Stimulated activated naive B cell treated with anti-CD40 and anti-IgM and Interleukin-4, amounts not matched to agents 10 μg/mL and 1 μg/mL and 100 μg/mL, for 72 hours (primary cell): ENCODE measurements at regions not wholly inside any gene's neighbourhood (a gene's known extent, or its start where the extent isn't known, plus 50 kb on each side); places are given as distances from the start of the nearest gene placed in this dataset.
"Not testable (repeated sequence)": the region's sequence is repeated elsewhere in the genome, so short reads cannot be mapped to it uniquely, and the experiment has no call there.

Experiments
- ATAC-seq, 2 donors: fragments of 150-1000 bp; cut with Tn5 transposase; replicated peaks; 2 replicates each; pipeline ENCODE4 v1.10.0; 2021; ENCODE audit warnings: moderate library complexity in 1 of 2
- DNase-seq: peaks from one replicate; pipeline ENCODE4 v3.0.0; 2021
- H3K27ac Mint-ChIP-seq: one replicate; pipeline ENCODE4 v1.8.0; 2022; ENCODE audit warnings: mild to moderate bottlenecking, mixed read lengths
- H3K27me3 Mint-ChIP-seq, 2 donors: one replicate each; pipeline ENCODE4 v1.8.0; 2022; ENCODE audit warnings: mixed read lengths in 2 of 2
- H3K36me3 Mint-ChIP-seq, 2 donors: one replicate each; pipeline ENCODE4 v1.8.0; 2022; ENCODE audit warnings: mixed read lengths in 2 of 2, mild to moderate bottlenecking in 1 of 2
- H3K4me1 Mint-ChIP-seq, 2 donors: one replicate each; pipeline ENCODE4 v1.8.0; 2022; ENCODE audit warnings: mixed read lengths in 2 of 2, mild to moderate bottlenecking in 1 of 2
- H3K4me3 Mint-ChIP-seq, 2 donors: one replicate each; pipeline ENCODE4 v1.8.0; 2022; ENCODE audit warnings: mild to moderate bottlenecking in 2 of 2, mixed read lengths in 2 of 2, moderate library complexity in 1 of 2
- H3K9me3 Mint-ChIP-seq, 2 donors: one replicate each; pipeline ENCODE4 v1.8.0; 2022; ENCODE audit warnings: mixed read lengths in 2 of 2, mild to moderate bottlenecking in 1 of 2

DNA sequence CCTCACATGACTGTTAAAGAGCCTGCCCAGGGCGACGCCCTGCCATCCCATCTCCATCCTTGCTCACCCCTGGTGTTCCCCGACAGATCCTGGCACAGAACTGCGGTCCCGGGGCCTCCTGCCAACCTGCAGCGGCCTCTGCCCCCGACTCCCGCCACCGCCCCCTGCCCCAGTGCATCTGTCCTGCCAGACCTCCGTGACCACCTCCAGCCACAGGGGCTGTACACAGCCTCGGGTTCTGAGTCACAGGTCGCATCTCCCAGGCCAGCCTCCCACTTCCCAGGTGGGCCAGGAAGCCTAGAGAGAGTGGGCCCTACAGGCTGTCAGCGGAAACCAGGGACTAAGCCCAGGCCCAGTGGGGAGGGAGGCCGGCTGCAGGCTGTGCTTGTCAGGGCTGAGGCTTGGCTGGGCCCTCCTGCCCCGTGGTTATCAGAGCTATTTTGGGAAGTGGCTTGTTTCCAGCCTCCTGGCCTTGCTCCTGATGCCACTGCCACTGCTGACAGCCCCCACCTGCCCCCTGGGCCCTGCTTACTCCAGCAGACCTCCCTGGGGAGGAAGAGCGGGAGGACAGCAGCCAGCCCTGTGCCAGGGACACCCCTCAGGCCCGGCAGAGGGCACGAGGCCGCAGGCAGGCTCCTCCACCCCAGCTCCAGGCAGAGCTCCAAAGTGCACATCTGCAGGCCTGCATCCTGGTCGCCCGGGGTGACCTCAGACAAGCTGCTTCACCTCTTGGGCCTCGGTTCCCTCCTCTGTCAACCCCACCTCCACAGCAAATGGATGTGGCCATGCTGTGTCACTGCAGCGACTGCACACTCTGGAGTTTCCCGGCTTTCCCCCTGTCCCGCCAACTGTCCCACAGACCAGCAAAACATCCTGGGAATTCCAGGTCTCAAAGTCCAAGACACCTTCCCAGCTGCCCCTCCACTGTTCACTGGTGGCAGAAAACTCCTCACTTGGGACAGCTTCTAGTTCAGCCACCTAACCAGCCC lies 124.1 kb upstream of the AKAP13 start:
- not testable (repeated sequence) for H3K36me3 Mint-ChIP-seq, DNase-seq, H3K4me3 Mint-ChIP-seq, H3K9me3 Mint-ChIP-seq, H3K27me3 Mint-ChIP-seq
- peak overlapping the region; percentile 71 for H3K27ac Mint-ChIP-seq
- ATAC-seq = peak in 1 of 2 donors; percentile 22
- H3K4me1 Mint-ChIP-seq = peaks cover 15 to 25% of the 10 kb centered on the region in 2 donors

DNA sequence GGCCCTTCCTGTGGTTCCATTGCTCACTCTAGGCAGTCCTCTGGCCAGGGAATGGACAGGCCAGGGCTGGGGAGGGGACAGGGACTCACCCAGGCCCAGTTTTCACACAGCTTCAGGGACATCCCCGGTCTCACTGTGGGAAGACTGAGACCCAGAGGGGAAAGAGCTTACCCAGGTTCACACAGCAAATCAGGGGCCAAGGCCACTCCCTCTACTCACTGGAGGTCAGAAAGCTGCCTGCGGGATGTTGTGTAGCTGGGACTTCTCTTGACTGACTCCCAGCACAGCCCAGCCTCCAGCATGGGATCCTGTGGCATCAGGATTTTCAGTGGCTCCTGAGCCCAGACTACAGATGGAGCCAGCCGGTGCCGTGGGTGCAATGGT lies 122.3 kb upstream of the AKAP13 start:
- not testable (repeated sequence) for ATAC-seq, DNase-seq, H3K4me3 Mint-ChIP-seq, H3K27ac Mint-ChIP-seq, H3K9me3 Mint-ChIP-seq, H3K27me3 Mint-ChIP-seq, H3K36me3 Mint-ChIP-seq
- peaks cover 15 to 25% of the 10 kb centered on the region in 2 donors for H3K4me1 Mint-ChIP-seq

DNA sequence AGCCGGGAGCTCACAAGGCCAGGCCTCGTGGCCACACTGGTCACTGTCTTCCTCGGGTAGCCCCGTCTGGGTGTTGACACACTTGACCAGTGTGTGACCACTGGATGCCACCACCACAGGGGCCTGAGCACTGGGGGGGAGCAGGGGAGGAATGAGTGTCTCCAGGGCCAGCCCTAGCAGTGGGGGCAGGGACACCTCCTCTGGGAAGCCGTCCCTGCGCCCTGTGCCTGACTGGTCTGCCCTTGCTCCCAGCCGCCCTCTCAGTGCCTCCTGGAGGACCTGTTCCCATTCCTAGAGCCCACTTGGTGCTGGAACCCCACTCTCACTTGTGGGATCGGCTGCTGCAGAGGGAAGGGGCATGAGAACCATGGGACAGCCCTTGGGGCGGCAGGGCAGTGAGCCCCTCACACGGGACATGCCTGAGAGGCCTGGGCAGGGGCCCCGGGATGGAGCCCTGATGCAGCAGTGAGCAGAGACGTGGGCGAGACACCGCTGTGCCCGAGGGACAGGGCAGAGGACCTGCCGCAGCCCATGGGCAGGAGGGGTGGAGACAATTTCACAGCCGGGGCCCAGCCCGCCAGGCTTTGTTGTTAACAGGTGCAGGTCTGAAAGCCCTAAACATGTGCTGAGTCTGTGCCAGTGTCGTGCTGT lies 121.7 kb upstream of the AKAP13 start:
- not testable (repeated sequence) for H3K27me3 Mint-ChIP-seq, H3K4me3 Mint-ChIP-seq, H3K27ac Mint-ChIP-seq, DNase-seq, H3K9me3 Mint-ChIP-seq, H3K36me3 Mint-ChIP-seq, ATAC-seq
- H3K4me1 Mint-ChIP-seq = peaks cover 11 to 19% of the 10 kb centered on the region in 2 donors

GRCh38 chr15:85260526-85260925 lies 119.9 kb upstream of the AKAP13 start:
- not testable (repeated sequence) for H3K4me3 Mint-ChIP-seq, H3K27me3 Mint-ChIP-seq, ATAC-seq, H3K27ac Mint-ChIP-seq, H3K36me3 Mint-ChIP-seq, DNase-seq, H3K9me3 Mint-ChIP-seq
- peaks cover 9 to 16% of the 10 kb centered on the region in 2 donors for H3K4me1 Mint-ChIP-seq

GRCh38 chr15:85262461-85263055 lies 117.8 kb upstream of the AKAP13 start:
- H3K4me3 Mint-ChIP-seq, H3K9me3 Mint-ChIP-seq, ATAC-seq, H3K27me3 Mint-ChIP-seq, H3K27ac Mint-ChIP-seq, DNase-seq, H3K4me1 Mint-ChIP-seq, H3K36me3 Mint-ChIP-seq: not testable (repeated sequence)

DNA sequence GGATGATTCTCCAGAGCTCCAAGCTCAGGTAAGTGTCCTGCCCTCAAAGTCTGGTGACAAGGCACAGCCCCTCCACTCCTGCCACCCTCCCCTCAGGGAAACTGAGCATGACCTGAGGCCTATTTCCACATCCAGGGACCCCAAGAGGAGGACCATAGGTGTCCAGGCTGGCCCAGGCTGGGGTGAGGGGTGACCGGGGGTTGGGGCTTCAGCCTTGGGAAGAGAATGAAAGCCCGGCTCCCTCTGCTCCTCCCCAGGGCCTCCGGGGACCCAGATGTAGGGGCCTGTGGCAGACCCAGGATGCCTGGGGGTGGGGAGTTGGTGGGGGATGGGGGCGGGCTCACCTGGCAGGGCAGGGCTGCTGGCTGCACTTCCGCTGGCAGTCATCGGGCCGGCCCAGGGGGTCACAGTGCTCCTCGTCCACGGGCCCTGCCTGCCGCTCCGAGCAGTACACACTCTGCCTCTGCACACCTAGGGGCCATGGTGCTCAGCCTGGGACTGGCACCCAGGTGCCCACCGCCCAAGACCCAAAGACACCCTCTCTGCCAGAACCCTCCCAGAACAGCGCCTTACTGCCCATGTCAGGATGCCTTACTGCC lies 116.5 kb upstream of the AKAP13 start:
- H3K27me3 Mint-ChIP-seq, H3K9me3 Mint-ChIP-seq, DNase-seq, H3K4me3 Mint-ChIP-seq, ATAC-seq, H3K27ac Mint-ChIP-seq, H3K4me1 Mint-ChIP-seq, H3K36me3 Mint-ChIP-seq: not testable (repeated sequence)

DNA sequence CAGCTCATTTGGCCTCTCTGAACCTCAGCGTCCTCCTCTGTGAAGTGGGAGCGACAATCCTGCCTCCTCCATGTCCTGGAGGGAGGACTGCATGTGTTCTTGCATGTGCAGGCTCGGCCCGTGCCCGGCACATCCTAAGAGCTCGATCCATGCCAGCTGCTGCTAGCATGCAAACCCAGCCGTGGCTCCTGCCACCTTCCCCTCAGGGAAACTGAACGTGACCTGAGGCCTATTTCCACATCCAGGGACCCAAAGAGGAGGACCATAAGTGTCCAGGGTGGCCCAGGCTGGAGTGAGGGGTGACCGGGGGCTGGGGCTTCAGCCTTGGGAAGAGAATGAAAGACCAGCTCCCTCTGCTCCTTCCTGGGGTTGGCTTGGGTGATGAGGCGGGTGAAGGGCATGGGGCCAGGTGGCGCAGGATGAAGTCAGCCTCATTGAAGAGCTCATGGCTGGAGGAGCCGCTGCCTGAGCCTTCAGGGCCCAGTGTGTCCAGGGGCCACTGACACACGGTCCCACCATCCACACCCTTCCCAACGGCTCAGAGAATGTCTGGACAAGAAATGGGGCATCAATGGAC lies 115.7 kb upstream of the AKAP13 start:
- not testable (repeated sequence) for H3K27ac Mint-ChIP-seq, H3K4me1 Mint-ChIP-seq, H3K4me3 Mint-ChIP-seq, H3K9me3 Mint-ChIP-seq, H3K27me3 Mint-ChIP-seq, DNase-seq, ATAC-seq, H3K36me3 Mint-ChIP-seq

DNA sequence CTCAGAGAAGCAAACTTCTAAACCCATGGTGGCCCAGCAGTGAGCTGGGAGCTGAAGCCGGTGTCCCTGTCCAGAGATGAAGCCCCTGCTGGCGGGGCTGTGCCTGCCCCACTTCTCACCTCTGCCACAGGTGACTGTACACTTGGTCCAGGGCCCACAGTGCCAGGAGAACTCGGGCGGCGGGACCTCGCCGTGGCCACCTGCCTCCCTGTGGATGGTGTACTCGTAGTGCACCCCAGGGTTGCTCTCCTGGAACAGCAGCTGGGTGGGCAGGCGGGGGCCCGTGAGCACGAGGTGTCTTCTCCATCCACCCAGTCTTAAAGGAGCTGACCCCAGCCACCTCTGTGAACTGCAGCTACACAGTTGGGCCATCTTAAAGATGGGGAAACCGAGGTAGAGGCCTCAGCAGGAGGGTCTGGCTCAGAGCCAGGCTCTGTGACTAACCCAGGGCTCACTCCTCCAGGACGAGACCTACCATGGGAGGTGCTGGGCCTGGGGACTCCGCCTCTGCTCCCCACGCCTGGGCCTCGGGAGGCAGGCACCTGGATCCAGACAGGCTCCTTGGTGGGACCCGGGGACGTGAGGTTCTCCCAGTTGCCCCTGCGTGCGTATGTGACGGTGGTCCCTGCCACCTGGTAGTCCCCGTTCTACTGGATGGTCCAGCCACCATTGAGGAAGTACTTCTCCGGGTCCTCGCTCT lies 113.1 kb upstream of the AKAP13 start:
- H3K4me3 Mint-ChIP-seq, H3K36me3 Mint-ChIP-seq, H3K27ac Mint-ChIP-seq, DNase-seq, H3K4me1 Mint-ChIP-seq, H3K27me3 Mint-ChIP-seq, H3K9me3 Mint-ChIP-seq, ATAC-seq: not testable (repeated sequence)

DNA sequence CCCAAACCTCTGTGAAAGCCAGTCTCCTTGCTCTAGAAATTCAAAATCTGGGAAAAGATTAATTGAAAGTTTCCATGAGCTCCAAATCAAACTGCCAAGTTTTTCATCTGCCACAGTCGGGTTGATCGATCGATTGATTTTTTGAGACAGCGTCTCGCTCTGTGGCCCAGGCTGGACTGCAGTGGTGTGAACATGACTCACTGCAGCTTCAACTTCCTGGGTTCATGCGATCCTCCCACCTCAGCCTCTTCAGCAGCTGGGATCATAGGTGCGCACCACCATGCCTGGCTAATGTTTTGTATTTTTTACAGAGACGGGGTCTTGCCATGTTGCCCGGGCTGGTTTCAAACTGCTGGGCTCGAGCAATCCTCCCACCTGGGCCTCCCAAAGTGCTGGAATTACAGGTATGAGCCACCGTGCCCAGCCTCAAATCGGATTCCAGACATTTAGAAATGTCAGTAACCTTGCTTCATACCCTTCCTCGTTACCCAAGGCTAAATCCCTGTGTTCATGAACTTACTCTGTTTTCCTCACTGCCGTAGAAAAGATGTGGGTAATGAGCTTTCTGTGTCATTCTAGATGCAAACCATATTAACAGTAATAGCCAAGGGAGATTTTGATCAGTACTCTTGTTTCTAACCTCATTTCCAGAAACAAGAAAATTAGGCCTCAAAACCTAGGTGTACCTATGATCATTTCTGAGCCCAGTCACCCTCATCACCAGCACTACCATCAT lies 105.9 kb upstream of the AKAP13 start:
- no peaks in the 10 kb centered on the region for H3K27me3 Mint-ChIP-seq
- H3K4me3 Mint-ChIP-seq = no peak overlapping the region
- H3K27ac Mint-ChIP-seq = no peak overlapping the region
- DNase-seq (no peak), ATAC-seq (no peak)
- H3K36me3 Mint-ChIP-seq = no peaks in the 10 kb centered on the region
- peaks cover 0 to 2% of the 10 kb centered on the region in 2 donors for H3K4me1 Mint-ChIP-seq
- H3K9me3 Mint-ChIP-seq = no peaks in the 10 kb centered on the region

- Mint-ChIP-seq H3K36me3 (no peaks in the 10 kb centered on the region), H3K9me3 (no peaks in the 10 kb centered on the region), H3K27me3 (no peaks in the 10 kb centered on the region), H3K4me1 (peaks cover 2 to 4% of the 10 kb centered on the region in 2 donors), H3K27ac (no peak overlapping the region), H3K4me3 (no peak overlapping the region)
- DNase-seq (no peak), ATAC-seq (no peak)
Measured at GRCh38 chr15:85276508-85276907, 103.9 kb upstream of the AKAP13 start.

DNA sequence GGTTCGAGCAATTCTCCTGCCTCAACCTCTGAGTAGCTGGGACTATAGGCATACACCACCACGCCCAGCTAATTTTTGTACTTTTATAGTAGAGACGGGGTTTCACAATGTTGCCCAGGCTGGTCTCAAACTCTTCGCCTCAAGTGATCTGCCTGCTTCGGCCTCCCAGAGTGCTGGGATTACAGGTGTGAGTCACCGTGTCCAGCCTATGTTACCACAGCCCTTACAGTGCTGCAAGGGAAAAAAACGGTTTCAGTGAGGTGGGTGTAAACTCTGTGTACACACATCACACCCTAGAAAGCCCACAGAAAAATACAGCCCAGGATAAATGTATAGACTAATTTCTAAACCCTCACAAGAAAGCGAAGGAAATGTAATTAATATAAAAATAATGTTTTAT lies 103.5 kb upstream of the AKAP13 start:
- Mint-ChIP-seq H3K36me3 (no peaks in the 10 kb centered on the region), H3K27ac (no peak overlapping the region), H3K9me3 (no peaks in the 10 kb centered on the region), H3K4me1 (peaks cover 2 to 4% of the 10 kb centered on the region in 2 donors), H3K27me3 (no peaks in the 10 kb centered on the region), H3K4me3 (no peak overlapping the region)
- DNase-seq (no peak), ATAC-seq (no peak)

DNA sequence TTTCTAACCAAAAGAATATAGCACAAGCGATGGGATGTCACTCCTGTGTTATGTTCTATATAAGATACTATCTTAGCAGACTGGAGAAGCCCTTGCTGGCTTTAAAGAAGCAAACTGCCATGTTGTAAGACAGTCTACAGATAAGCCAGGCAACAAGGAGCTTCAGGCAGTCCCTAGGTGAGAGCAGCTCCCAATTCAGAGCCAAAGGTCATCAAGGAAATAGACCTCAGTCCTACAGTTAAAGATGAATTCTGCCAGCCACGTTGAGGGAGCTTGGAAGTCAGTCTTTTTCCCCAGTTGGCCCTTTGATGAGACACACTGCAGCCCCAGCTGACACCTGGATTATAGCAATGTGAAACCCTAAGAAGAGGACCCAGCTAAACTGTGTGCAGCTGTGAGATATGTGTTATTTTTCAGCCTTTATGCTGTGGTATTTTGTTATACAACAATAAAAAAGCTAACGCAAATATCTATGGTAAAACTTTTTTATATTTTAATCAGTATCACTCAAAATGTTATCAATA lies 102.5 kb upstream of the AKAP13 start:
- DNase-seq (no peak), ATAC-seq (no peak)
- H3K4me1 Mint-ChIP-seq = peaks cover 0 to 4% of the 10 kb centered on the region in 2 donors
- H3K27me3 Mint-ChIP-seq = no peaks in the 10 kb centered on the region
- H3K27ac Mint-ChIP-seq = no peak overlapping the region
- no peaks in the 10 kb centered on the region for H3K36me3 Mint-ChIP-seq
- no peak overlapping the region for H3K4me3 Mint-ChIP-seq
- no peaks in the 10 kb centered on the region for H3K9me3 Mint-ChIP-seq

GRCh38 chr15:85280203-85280602 lies 100.2 kb upstream of the AKAP13 start:
- DNase-seq = no peak
- ATAC-seq = peak; percentile 27 to 52
- Mint-ChIP-seq H3K27me3 (no peaks in the 10 kb centered on the region), H3K4me3 (no peak overlapping the region), H3K36me3 (no peaks in the 10 kb centered on the region), H3K27ac (no peak overlapping the region), H3K4me1 (peaks cover 4 to 5% of the 10 kb centered on the region in 2 donors), H3K9me3 (no peaks in the 10 kb centered on the region)
